HepG2 (cell line): ENCODE measurements at regions not wholly inside any gene's neighbourhood (a gene's known extent, or its start where the extent isn't known, plus 50 kb on each side); places are given as distances from the start of the nearest gene placed in this dataset.
A peak's percentile ranks its signal among the peaks of the same experiment; 100 is the strongest.

Source experiments
- ARID5B ChIP-seq: IDR thresholded peaks from 2 replicates; pipeline ENCODE4 v1.4.0; 2020; ENCODE audit warnings: mild to moderate bottlenecking, missing genetic modification reagents
- ESRRA ChIP-seq: sonication (generic); formaldehyde crosslinking; IDR thresholded peaks from 2 replicates; pipeline ENCODE4 v1.5.1; 2020; ENCODE audit warnings: mild to moderate bottlenecking, low read depth, missing genetic modification reagents
- GPBP1L1 ChIP-seq: sonication (generic); formaldehyde crosslinking; IDR thresholded peaks from 2 replicates; pipeline ENCODE4 v1.5.0; 2020; ENCODE audit warnings: mild to moderate bottlenecking, missing genetic modification reagents
- NFE2L1 ChIP-seq: sonication (generic); formaldehyde crosslinking; IDR thresholded peaks from 2 replicates; pipeline ENCODE4 v1.4.0; 2020; ENCODE audit warnings: missing genetic modification reagents, mild to moderate bottlenecking, borderline replicate concordance
- POLR2AphosphoS2 ChIP-seq: IDR thresholded peaks from 2 replicates; pipeline ENCODE4 v1.6.1; 2011; ENCODE audit warnings: low read depth, low read length, improper control_type of control experiment
- REST ChIP-seq, 2 experiments: IDR thresholded peaks; 2 replicates each; pipeline ENCODE4 v1.6.1; 2011 to 2012; ENCODE audit warnings: low read length in 2 of 2, borderline replicate concordance in 1 of 2, low read depth in 1 of 2, mild to moderate bottlenecking in 1 of 2, moderate library complexity in 1 of 2
- TEAD3 ChIP-seq: optimal IDR thresholded peaks from 2 replicates; pipeline ENCODE3; 2016; ENCODE audit warnings: borderline replicate concordance
- ZBED4 ChIP-seq: sonication (generic); formaldehyde crosslinking; IDR thresholded peaks from 2 replicates; pipeline ENCODE4 v1.4.0; 2020; ENCODE audit warnings: missing genetic modification reagents, borderline replicate concordance
- ZMYM4 ChIP-seq: sonication (generic); formaldehyde crosslinking; IDR thresholded peaks from 2 replicates; pipeline ENCODE4 v1.8.1; 2023; ENCODE audit warnings: mild to moderate bottlenecking, missing genetic modification reagents
- ZNF136 ChIP-seq: sonication (generic); formaldehyde crosslinking; IDR thresholded peaks from 2 replicates; pipeline ENCODE4 v1.8.1; 2022; ENCODE audit warnings: low read depth, mild to moderate bottlenecking, moderate library complexity, missing genetic modification reagents
- ZNF644 ChIP-seq: IDR thresholded peaks from 2 replicates; pipeline ENCODE4 v1.6.1; 2016; ENCODE audit warnings: low read depth
- TF ChIP-seq, protein P1 (sequence below): sonication (generic); formaldehyde crosslinking; IDR thresholded peaks from 2 replicates; pipeline ENCODE4 v1.5.0; 2020; ENCODE audit warnings: mild to moderate bottlenecking, missing genetic modification reagents, moderate library complexity
- TF ChIP-seq, protein P2 (sequence below): conservative IDR thresholded peaks from 2 replicates; pipeline ENCODE4 v1.6.1; 2018; ENCODE audit warnings: missing genetic modification reagents

DNA sequence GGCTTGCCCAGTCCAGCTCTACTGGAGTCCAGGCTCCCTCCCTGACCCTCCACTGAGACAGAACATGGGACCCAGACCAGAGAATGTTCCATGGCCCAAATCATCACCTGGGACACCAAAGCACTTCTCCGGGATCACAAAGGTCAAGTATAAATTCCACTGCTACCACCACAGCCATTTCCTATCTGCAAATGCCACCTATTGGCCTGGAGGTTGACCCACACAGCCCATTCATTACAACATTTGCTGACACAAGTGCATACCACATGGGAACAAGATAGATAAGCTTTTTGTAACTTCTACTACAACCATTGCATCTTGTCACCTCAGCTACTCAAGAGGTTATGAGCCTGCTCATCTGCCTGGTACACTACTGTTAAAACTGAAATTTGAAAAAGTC is 126.8 kb upstream of the NECTIN3 start (continued):
- TF ChIP-seq REST (IDR thresholded peaks at IDR 0.05; ENCODE audit: borderline replicate concordance in 1 of 2, low read depth in 1 of 2, low read length in 2 of 2) (no peak), TEAD3 (CRISPR knock-in tag) (peak; percentile 47), NFE2L1 (CRISPR knock-in tag) (no peak), ESRRA (CRISPR knock-in tag) (no peak), POLR2AphosphoS2 (no peak), ARID5B (CRISPR knock-in tag) (0 out of 2 replicates have a peak, but pooled peaks have one; percentile 16), ZBED4 (no peak), ZMYM4 (peak; percentile 76), ZNF136 (CRISPR knock-in tag) (no peak), GPBP1L1 (CRISPR knock-in tag) (no peak), ZNF644 (CRISPR knock-in tag) (peak; percentile 40; the same call in 1 of the 2 replicates)
- TF ChIP-seq, protein P1, sequence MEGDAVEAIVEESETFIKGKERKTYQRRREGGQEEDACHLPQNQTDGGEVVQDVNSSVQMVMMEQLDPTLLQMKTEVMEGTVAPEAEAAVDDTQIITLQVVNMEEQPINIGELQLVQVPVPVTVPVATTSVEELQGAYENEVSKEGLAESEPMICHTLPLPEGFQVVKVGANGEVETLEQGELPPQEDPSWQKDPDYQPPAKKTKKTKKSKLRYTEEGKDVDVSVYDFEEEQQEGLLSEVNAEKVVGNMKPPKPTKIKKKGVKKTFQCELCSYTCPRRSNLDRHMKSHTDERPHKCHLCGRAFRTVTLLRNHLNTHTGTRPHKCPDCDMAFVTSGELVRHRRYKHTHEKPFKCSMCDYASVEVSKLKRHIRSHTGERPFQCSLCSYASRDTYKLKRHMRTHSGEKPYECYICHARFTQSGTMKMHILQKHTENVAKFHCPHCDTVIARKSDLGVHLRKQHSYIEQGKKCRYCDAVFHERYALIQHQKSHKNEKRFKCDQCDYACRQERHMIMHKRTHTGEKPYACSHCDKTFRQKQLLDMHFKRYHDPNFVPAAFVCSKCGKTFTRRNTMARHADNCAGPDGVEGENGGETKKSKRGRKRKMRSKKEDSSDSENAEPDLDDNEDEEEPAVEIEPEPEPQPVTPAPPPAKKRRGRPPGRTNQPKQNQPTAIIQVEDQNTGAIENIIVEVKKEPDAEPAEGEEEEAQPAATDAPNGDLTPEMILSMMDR (CRISPR knock-in tag): peak; percentile 55
- TF ChIP-seq, protein P2, sequence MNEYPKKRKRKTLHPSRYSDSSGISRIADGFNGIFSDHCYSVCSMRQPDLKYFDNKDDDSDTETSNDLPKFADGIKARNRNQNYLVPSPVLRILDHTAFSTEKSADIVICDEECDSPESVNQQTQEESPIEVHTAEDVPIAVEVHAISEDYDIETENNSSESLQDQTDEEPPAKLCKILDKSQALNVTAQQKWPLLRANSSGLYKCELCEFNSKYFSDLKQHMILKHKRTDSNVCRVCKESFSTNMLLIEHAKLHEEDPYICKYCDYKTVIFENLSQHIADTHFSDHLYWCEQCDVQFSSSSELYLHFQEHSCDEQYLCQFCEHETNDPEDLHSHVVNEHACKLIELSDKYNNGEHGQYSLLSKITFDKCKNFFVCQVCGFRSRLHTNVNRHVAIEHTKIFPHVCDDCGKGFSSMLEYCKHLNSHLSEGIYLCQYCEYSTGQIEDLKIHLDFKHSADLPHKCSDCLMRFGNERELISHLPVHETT (CRISPR knock-in tag): no peak
